K562 (cell line): ENCODE measurements at regions not wholly inside any gene's neighbourhood (a gene's known extent, or its start where the extent isn't known, plus 50 kb on each side); places are given as distances from the start of the nearest gene placed in this dataset.

Experiments
- HNRNPL ChIP-seq: fragments of 200-400 bp; formaldehyde crosslinking; IDR thresholded peaks from 2 replicates; pipeline ENCODE4 v1.6.1; 2017; ENCODE audit warnings: low read depth, mild to moderate bottlenecking, low read length
- TF ChIP-seq, protein P1 (sequence below): sonication (generic); formaldehyde crosslinking; IDR thresholded peaks from 2 replicates; pipeline ENCODE4 v1.8.1; 2023; ENCODE audit warnings: mild to moderate bottlenecking, missing genetic modification reagents

DNA sequence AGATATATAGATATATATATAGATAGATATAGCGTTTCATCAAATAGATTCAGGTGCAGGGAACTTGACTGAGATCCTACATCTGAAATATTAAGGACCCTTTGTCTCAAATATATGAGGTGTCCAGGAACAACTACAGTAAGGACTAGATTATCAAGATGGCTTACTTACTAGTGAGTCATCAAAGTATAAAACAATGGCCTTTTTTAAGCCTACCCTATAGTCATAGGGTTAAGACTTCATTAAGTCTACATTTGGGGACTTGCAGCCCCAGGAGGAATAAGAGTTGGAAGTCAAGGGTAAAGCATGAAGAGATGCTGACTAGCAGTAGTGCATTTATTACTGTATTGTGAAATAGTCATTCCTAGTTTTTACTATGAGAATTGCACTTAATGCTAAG is 1023.4 kb downstream of the CDH11 start:
- no peak for TF ChIP-seq HNRNPL
- TF ChIP-seq, protein P1, sequence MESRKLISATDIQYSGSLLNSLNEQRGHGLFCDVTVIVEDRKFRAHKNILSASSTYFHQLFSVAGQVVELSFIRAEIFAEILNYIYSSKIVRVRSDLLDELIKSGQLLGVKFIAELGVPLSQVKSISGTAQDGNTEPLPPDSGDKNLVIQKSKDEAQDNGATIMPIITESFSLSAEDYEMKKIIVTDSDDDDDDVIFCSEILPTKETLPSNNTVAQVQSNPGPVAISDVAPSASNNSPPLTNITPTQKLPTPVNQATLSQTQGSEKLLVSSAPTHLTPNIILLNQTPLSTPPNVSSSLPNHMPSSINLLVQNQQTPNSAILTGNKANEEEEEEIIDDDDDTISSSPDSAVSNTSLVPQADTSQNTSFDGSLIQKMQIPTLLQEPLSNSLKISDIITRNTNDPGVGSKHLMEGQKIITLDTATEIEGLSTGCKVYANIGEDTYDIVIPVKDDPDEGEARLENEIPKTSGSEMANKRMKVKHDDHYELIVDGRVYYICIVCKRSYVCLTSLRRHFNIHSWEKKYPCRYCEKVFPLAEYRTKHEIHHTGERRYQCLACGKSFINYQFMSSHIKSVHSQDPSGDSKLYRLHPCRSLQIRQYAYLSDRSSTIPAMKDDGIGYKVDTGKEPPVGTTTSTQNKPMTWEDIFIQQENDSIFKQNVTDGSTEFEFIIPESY (CRISPR knock-in tag): no peak
